ENCODE measurements at regions not wholly inside any gene's neighbourhood (a gene's known extent, or its start where the extent isn't known, plus 50 kb on each side); places are given as distances from the start of the nearest gene placed in this dataset.
A peak's percentile ranks its signal among the peaks of the same experiment; 100 is the strongest.
"Not testable (repeated sequence)": the region's sequence is repeated elsewhere in the genome, so short reads cannot be mapped to it uniquely, and the experiment has no call there.

DNA sequence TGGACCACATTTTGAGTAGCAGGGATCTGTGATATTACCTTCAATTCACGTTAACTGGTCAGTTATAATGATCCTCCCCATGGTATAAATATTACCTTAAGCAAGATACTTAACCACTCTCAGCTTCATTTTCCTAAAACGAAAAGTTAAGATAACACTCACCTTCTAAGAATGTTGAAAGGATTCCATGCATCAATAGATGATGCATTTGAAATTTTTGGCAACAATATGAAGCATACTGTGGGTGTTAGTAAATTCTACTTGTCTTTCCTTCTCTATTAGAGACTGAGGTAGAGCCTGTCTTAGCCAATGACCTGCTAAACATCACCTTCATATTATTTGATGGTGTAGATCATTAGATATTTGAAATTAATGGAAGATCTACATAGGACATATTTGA lies 331.7 kb upstream of the TMC3 start:
- not testable (repeated sequence) for DNase-seq

GRCh38 chr15:81686021-81686420 lies 312.0 kb upstream of the TMC3 start:
- DNase-seq = no peak

DNA sequence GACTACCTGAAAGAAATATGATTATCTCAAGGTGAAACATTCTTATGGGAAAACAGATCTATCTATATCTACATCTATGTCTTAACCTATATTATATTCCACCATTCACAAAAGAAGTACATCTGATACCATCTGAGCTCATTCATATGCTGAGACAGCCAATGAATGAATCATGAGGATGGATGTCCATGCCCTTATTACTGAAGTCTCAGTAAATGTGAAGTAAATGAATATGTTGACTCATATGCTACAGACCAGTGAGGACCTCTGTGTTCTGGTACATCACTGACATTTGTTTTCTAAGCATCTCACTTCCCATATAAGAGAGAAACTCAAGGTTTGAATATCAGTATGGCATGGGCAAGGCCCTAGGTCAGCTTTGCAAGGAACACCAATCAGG lies 311.2 kb upstream of the TMC3 start:
- no peak for DNase-seq

GRCh38 chr15:81680829-81681228 lies 306.8 kb upstream of the TMC3 start:
- no peak for DNase-seq

- no peak for DNase-seq
Measured at GRCh38 chr15:81666839-81667238, 292.8 kb upstream of the TMC3 start.

- no peak for DNase-seq
Measured at GRCh38 chr15:81660976-81661375, 287.0 kb upstream of the TMC3 start.

GRCh38 chr15:81653259-81653658 lies 279.2 kb upstream of the TMC3 start:
- DNase-seq = no peak

DNA sequence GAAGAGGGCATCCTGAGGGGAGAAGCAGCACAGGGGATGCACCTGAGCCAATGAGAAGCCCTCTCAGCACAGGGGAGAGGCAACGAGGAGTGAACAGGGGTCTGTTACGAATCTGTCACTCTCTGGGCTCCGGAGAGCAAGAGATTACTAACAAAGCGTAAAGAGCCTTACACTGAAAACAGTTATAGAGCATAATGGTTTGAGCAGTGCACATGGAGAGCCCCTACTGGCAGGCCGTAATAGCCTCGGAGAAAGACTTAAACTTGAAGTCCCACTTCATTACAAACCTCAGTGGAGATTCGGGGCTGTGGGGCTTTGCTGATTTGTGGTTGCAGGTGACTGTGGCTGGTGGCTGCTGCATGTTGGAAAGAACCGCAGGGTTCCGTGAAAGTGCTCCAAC lies 271.5 kb upstream of the TMC3 start:
- no peak for DNase-seq

DNA sequence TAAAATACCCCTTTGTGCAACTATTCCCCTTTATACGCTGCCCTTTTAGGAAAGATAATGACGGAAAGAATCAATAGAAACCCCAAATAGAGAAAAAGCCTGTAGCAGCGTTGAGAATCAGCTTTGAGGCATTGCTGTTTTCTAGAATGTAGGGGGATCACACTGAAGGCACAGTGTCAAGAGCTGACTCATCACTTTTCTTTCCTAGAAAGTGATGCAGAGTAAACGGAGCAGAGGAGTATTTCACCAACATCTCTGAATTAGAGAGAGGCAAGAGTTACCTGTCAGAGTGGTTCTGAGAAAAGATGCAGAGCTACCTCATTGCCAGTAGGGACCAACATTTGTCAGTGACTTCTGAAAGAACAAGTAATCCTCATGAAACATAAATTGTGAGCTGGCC lies 269.8 kb upstream of the TMC3 start:
- DNase-seq = no peak

- peak; percentile 45 for DNase-seq
Measured at GRCh38 chr15:81642451-81642990, 268.5 kb upstream of the TMC3 start.

DNA sequence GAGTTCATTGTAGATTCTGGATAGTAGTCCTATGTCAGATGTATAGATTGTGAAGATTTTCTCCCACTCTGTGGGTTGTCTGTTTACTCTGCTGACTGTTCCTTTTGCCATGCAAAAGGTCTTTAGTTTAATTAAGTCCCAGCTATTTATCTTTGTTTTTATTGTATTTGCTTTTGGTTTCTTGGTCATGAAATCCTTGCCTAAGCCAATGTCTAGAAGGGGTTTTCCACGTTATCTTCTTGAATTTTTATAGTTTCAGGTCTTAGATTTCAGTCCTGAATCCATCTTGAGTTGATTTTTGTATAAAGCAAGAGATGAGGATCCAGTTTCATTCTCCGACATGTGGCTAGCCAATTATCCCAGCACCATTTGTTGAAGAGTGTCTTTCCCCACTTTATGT lies 262.1 kb upstream of the TMC3 start:
- not testable (repeated sequence) for DNase-seq

GRCh38 chr15:81633889-81634288 lies 259.9 kb upstream of the TMC3 start:
- DNase-seq = peak; percentile 84

DNA sequence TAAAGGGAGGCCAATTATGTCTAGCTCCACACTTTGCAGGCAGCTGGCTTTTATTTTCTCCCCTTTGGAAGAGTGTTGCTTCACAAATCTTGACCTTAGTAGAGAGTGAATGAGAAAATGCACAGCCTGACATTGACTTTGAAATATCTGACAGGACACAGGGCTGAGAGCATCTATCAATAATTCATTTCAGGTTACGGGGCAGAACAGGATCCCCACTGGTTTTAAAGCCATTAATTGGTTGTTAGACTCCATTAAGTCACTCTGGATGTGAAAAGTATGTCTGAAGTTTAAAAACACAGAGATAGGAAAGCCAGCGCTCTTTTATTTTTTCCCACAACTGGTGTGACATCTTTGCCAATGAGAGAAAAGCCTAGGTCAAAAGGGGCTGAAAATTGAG lies 251.9 kb upstream of the TMC3 start:
- no peak for DNase-seq

- DNase-seq = no peak
Measured at GRCh38 chr15:81619002-81619401, 245.0 kb upstream of the TMC3 start.

DNA sequence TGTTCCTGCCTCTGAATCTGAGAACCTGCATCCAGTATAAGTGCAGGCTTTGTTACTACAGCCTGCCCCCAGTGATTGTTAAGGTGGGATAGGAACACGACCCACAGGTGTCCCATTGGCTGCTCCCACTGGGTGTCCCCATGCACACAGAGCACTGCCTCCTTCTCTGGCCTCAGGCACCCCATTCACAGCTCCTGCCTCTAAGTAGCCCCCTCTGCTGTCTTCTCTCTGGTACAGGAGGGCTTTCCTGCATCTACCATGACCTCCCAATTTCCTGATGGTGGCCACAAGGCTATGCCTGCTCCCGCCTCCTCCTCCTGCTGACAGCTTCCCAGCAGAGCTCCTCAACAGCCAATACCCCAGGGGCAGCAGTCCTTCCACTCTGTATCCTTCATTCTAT lies 238.6 kb upstream of the TMC3 start:
- peak; percentile 6 for DNase-seq

DNA sequence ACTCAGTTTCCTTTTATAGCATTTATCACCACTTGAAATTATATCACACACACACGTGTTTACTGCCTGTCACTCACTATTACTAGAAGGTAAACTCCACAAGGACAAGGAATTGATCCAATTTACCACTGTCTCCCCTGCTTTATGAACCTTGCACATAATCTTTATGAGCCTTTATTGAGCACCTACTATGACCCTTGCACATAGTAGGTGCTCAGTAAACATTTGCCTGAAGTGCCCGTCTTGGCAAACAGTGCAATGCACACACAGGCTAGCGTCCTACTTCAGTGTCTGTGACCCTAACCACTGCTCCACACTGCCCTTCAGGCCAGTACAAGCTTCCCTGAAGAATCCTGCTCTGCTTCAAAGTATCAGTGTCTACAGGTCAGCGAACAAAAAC lies 237.7 kb upstream of the TMC3 start:
- no peak for DNase-seq

GRCh38 chr15:81608309-81608829 lies 234.4 kb upstream of the TMC3 start:
- peak; percentile 8 for DNase-seq

DNA sequence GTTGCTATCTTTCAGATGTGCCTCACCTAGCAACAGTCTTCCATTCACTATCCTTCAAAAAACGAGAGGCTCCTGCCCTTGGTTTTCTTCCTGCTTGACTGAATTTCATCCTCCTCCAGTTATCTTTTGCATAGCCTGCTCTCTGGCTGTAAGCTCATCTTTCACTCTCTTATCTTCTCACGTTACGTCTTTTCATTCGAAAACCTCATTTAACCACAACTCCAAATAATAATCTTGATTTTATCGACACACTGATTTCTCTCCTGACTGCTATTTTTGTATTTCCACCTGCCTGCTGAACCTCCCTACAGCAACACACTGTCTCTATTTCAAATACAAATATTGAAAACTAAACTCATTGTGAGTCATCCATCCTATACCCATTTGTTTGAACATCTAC lies 230.7 kb upstream of the TMC3 start:
- no peak for DNase-seq

GRCh38 chr15:81596159-81596865 lies 222.3 kb upstream of the TMC3 start:
- no peak for DNase-seq

DNA sequence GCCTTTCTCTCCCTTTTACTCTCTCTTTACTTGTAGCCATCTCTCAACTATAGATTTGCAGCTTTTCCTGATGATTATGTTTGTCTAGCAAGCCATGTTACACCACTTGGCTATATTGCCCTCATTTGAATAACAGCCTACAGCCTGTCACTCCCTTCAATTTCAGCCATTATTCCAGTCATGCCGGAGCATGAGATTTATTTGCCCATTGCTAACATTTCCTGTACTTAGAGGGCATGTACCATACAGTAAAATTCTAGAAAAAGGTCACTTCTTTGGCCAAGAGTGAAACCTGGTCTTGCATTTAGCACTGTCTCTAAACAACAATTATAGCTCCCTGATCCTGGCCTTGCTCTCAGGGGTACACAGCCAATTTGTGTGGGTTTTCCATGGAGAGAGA lies 221.7 kb upstream of the TMC3 start:
- DNase-seq = no peak

DNA sequence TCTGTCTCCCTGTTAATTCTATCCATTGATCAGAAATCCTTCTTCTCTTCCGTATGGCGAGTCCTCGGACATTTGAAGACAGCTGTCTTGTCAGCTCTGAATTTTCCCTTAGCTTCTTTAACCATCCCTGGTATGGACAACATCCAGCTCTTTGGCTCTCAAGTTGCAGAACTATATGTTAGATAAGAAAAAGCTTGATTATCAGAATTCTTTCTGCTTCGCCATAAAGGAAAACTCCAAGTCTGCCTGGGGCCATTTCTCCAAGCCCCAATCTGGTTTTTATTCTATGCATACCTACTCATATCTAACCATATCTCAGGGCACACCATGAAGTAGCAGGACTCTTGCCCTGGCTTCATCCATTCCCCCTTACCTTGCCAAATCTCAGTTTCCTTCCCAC lies 215.7 kb upstream of the TMC3 start:
- no peak for DNase-seq

- DNase-seq = no peak
Measured at GRCh38 chr15:81575436-81576123, 201.6 kb upstream of the TMC3 start.

- peak; percentile 35 for DNase-seq
Measured at GRCh38 chr15:81573098-81573746, 199.2 kb upstream of the TMC3 start.

- no peak for DNase-seq
Measured at GRCh38 chr15:81572190-81572589, 198.2 kb upstream of the TMC3 start.
